OCI-LY7 (cell line): ENCODE measurements at regions not wholly inside any gene's neighbourhood (a gene's known extent, or its start where the extent isn't known, plus 50 kb on each side); places are given as distances from the start of the nearest gene placed in this dataset.

Experiments used
- EZH2phosphoT487 ChIP-seq: fragments of 200-600 bp; sonication (generic); IDR thresholded peaks from 2 replicates; pipeline ENCODE4 v1.6.1; 2018; ENCODE audit warnings: low read depth, borderline replicate concordance, mild to moderate bottlenecking, mixed run types, antibody characterized with exemption, low read length, moderate library complexity, mixed read lengths
- TF ChIP-seq, protein P1 (sequence below): fragments of 200-600 bp; sonication (generic); conservative IDR thresholded peaks from 2 replicates; pipeline ENCODE4 v1.5.1; 2014; ENCODE audit warnings: mild to moderate bottlenecking, antibody characterized with exemption, low read length, moderate library complexity, mixed read lengths

DNA sequence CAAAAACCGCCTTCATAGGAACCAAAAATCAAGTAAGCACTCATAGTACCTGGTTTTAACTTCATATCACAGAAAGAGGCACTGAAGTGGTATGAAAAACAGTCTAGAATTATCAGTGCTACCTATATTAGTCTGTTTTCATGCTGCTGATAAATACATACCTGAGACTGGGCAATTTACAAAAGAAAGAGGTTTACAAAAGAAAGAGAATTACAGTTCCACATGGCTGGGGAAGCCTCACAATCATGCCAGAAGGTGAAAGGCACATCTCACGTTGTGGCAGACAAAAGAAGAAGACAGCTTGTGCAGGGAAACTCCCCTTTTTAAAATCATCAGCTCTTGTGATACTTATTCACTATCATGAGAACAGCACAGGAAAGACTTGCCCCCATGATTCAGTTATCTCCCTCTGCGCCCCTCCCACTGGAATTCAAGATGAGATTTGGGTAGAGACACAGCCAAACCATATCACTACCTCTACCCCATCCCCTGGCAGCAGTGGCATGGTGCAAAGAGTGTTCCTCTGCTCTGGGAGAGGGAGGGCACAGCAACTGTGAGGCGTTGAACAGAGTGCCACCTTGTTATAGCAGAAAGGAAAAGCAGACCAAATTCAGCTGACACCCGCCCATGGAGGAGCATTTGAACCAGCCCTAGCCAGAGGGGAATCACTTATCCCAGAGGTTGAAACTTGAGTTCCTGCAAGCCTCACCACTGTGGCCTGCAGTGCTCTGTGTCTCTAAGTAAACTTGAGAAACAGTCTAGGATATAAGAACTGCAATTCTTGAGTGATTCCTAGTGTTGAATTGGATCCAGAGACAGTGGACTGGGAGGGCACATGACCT is 61.9 kb upstream of the PTPRZ1 start:
- TF ChIP-seq, protein P1, sequence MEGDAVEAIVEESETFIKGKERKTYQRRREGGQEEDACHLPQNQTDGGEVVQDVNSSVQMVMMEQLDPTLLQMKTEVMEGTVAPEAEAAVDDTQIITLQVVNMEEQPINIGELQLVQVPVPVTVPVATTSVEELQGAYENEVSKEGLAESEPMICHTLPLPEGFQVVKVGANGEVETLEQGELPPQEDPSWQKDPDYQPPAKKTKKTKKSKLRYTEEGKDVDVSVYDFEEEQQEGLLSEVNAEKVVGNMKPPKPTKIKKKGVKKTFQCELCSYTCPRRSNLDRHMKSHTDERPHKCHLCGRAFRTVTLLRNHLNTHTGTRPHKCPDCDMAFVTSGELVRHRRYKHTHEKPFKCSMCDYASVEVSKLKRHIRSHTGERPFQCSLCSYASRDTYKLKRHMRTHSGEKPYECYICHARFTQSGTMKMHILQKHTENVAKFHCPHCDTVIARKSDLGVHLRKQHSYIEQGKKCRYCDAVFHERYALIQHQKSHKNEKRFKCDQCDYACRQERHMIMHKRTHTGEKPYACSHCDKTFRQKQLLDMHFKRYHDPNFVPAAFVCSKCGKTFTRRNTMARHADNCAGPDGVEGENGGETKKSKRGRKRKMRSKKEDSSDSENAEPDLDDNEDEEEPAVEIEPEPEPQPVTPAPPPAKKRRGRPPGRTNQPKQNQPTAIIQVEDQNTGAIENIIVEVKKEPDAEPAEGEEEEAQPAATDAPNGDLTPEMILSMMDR: no peak
- no peak for TF ChIP-seq EZH2phosphoT487
